ENCODE measurements at regions not wholly inside any gene's neighbourhood (a gene's known extent, or its start where the extent isn't known, plus 50 kb on each side); places are given as distances from the start of the nearest gene placed in this dataset.

GRCh38 chr7:46772776-46773175, 809.1 kb downstream of the TNS3 start:
- no peak for TF ChIP-seq CBX3 (IDR thresholded peaks at IDR 0.05; ENCODE audit: low read depth)
- no peak for TF ChIP-seq CTCF (IDR thresholded peaks at IDR 0.05 in 2 of 3, conservative IDR thresholded peaks at IDR 0.05 in 1 of 3; ENCODE audit: borderline replicate concordance in 1 of 3, insufficient read depth in 1 of 3, low read depth in 2 of 3, low read length in 2 of 3)
- TF ChIP-seq POLR2AphosphoS5 (IDR thresholded peaks at IDR 0.05; ENCODE audit: low read depth, low read length): no peak
- TF ChIP-seq ATF3 (IDR thresholded peaks at IDR 0.05): no peak
- no peak for TF ChIP-seq ZNF274 (IDR thresholded peaks at IDR 0.05; ENCODE audit: low read depth, low read length)
- no peak for TF ChIP-seq ELF1 (IDR thresholded peaks at IDR 0.05; ENCODE audit: borderline replicate concordance, low read depth)
- TF ChIP-seq EZH2phosphoT487 (IDR thresholded peaks at IDR 0.05; ENCODE audit: borderline replicate concordance): no peak
- no peak for TF ChIP-seq YY1 (IDR thresholded peaks at IDR 0.05; ENCODE audit: extremely low read depth, insufficient replicate concordance, low read depth, low read length)
- no peak for TF ChIP-seq POLR2A (IDR thresholded peaks at IDR 0.05; ENCODE audit: borderline replicate concordance, extremely low read depth, insufficient read depth, insufficient read length)
- no peak for TF ChIP-seq EZH2 (IDR thresholded peaks at IDR 0.05)
- no peak for TF ChIP-seq SP1 (IDR thresholded peaks at IDR 0.05; ENCODE audit: low read depth)
- TF ChIP-seq ZFX (IDR thresholded peaks at IDR 0.05): no peak
- TF ChIP-seq, protein P1, sequence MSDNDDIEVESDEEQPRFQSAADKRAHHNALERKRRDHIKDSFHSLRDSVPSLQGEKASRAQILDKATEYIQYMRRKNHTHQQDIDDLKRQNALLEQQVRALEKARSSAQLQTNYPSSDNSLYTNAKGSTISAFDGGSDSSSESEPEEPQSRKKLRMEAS (IDR thresholded peaks at IDR 0.05): no peak
